Iris pigment epithelial cell (primary cell): ENCODE measurements at regions not wholly inside any gene's neighbourhood (a gene's known extent, or its start where the extent isn't known, plus 50 kb on each side); places are given as distances from the start of the nearest gene placed in this dataset.

Experiments
- DNase-seq: peaks from one replicate; pipeline ENCODE4 v3.0.0-alpha.2; 2011; ENCODE audit warnings: low read depth

DNA sequence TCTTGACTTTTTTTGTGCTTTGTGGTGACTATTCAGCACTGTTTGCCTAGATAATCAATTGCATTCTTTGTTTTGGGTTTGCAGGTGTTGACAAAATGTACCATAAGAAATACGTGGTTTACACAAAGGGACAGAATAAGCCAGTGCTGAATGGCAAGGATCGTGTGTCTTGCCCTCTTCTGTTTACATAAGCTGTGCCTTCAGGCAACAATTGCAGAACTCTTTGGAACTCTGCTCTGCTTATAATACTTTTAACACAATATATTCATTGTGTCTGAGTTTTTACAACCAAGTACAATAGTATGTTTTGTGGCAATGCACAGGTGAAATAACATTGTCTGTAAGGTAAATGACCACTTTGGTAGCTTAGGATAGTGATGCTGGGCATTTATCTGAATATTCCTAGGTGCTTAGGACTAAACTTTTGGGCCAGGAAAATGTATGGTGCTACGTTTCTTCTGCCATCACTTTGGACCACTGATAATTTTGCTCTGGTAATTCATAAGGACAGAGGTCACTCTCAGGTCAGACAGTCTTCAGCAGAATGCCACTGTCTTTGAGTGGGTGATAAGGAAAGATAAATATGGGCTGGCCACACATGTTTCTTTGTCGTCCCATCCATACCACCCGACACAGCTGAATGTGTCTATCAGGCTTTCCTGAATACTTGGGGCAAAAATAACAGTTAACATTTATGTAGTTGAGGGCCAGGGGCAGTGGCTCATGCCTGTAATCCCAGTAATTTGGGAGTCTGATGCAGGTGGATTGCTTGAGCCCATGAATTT is 344.6 kb upstream of the IMPG1 start:
- no peak for DNase-seq

DNA sequence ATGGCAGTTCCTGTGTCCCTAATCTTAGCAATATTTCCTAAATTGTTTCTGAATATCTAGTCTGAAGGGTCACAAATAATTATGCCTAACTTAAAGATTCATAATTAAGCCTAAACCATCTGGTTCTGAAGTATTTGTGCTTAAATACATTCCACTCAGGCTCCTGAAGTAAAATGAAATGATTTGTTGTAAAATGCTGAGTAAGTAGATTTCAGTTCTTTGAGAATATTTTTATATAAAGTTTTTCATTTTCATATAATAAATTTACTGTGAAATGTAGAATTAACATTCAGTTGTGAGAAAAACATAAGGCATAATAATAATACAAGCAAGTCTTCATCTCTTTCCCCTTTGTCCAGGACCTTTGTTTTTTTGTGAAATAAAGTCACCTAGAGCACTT is 330.6 kb upstream of the IMPG1 start:
- no peak for DNase-seq

DNA sequence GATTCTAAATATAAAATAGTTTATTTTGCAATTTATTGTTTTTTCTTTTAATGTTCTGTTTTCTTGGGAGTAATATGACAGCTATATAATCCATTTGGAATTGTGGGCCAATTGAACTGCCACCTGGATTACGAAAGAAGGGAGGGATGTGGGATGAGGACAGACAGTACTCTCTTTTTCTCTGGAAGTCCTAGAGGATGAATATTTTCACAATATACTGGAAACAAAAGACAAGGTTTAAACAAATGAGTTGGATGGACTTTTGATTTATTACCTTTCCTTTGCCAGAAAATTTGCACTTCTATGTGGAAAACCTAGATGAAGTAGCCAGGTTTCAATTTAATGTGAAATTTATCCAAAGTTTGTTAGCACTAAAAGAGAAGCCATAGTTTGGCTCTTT is 325.5 kb upstream of the IMPG1 start:
- no peak for DNase-seq

DNA sequence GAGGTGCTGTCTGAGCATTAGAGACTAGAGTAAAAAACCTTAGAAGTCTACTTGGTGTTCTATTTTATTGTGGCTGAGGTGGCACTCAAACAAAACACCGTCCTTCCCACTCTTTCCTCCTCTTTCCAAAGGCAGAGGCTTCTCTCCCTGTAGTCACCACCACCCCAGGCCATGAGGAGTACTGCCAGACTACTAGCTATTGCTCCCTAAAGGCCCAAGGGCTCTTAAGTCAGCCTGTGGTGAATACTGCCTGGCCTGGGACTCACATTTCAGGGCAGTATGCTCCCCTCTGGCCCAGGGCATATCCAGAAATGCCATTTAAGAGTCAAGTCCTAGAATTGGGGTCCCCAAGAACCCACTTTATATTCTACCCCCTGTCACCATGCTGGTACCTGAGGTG is 309.7 kb upstream of the IMPG1 start:
- no peak for DNase-seq

DNA sequence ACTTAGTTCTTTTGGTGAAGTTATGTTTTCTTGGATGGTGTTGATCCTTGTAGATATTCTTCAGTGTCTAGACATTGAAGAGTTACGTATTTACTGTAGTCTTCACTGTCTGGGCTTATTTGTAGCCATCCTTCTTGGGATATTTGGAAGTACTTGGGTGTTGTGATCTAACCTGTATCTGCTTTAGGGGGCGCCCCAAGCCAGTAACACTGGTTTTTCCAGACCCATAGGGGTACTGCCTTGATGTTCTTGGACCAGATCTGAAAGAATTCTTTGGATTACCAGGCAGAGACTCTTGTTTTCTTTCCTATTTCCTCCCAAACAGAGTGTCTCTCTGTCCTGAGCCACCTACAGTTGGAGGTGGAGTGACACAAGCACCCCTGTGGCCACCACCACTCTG is 309.1 kb upstream of the IMPG1 start:
- DNase-seq: no peak

DNA sequence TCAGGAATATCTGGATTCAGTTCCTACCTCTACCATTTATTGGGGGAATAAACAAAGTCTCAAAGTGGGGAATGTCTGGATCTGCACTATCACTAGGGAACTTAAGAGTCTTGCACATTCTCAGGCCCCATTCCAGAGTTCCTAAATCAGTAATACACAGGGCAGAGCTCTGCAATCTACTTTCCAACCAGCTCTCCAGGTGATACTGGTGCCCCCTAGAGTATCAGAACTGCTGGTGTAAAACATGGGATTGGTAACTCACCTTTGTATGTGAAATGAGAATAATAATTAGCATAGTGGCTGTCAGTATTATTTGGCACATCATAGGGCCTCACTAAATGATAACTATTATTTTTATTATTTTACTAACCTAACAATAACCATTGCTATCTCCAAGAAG is 278.8 kb upstream of the IMPG1 start:
- no peak for DNase-seq

DNA sequence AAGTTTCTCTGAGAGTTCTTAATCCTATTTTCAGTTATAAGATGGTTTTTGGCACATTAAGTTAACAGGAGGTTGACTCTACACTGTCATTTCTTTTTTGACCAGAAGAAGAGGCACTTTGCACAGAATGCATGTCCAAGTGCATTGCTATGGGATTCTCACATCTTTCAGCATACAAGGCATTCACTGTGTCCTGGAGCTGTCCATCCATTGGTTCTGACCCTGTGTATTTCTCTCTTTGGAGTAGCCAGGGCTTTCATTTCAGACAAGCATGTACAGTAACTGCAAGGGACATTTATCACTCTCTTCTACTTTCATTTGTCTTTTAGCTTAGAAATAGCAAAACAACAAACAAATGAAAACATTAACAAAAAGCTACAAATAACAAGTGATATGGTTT is 275.1 kb upstream of the IMPG1 start:
- no peak for DNase-seq

DNA sequence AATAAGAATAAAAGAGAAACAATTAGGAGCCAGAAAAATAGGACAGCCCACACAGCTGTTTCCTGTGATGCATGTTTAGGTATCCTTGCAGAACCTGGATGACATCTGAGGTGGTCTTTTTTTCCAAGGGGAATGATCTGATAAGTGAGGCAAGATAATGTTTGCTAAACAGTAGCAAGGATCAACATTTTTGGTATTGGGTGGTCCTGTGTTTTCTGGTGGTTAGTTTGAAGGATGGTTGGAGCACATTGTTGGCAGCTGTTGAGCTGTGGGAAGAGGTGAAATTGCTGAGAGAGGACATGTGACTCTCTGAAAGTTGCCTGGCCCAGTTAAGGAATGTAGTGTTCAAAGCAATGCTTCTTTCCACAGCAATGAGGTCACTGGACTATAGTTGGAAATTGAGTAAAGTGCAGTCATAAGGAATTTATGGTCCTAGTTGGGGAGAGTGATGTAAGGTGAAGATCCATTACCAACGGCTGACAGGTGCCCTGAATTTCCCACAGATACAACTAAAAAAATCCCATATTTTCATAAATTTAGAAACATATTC is 270.2 kb upstream of the IMPG1 start:
- DNase-seq: no peak

DNA sequence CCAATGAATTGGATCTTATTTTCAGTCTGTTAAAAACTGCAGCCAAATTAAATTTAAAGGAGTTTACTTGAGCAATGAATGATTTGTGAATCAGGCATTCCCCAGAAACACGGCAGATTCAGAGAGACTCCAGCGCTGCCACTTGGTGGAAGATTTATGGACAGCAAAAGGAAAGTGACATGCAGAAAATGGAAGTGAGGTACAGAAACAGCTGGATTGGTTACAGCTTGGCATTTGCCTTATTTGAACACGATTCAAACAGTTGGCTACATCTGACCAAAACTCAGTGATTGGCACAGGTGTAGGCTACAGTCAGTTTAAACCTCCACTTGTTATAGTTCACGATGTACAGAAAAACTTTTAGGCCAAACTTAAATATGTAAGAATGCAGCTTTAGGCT is 257.6 kb upstream of the IMPG1 start:
- no peak for DNase-seq

DNA sequence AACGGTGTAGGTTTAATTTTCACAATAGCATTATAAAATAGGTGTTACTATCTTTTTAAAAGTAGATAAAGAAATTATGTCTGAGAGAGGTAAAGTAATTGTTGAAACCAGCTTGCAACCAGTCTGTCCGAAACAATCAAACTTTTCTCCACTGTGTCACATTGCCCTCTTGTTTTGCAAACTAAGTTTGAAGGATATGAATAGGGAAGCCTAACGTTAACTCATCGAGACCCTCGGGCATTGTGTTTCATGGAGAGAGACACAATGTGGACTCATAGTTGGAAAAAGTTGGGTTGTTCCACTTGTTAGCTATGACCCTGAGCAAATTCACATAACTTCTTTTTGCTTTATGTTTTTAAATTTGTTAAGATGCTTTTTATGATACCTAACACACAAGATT is 254.4 kb upstream of the IMPG1 start:
- DNase-seq: no peak
